MM.1S (cell line): ENCODE measurements at regions not wholly inside any gene's neighbourhood (a gene's known extent, or its start where the extent isn't known, plus 50 kb on each side); places are given as distances from the start of the nearest gene placed in this dataset.

Experiments
- DNase-seq: peaks from one replicate; pipeline ENCODE4 v3.0.0-alpha.2; 2015
- H2AFZ ChIP-seq: fragments of 300-600 bp; sonication (generic); 2 replicates; pipeline ENCODE4 v1.6.0; 2016; ENCODE audit warnings: antibody characterized with exemption, low read length
- H3F3A ChIP-seq: fragments of 300-600 bp; sonication (generic); 2 replicates; pipeline ENCODE4 v1.6.1; 2016; ENCODE audit warnings: mild to moderate bottlenecking, antibody characterized with exemption, low read length, moderate library complexity, mixed read lengths; ENCODE audit not compliant: insufficient read depth
- H3K27ac ChIP-seq: fragments of 300-600 bp; sonication (generic); 2 replicates; pipeline ENCODE4 v1.5.1; 2016; ENCODE audit warnings: mild to moderate bottlenecking, low read length
- H3K27me3 ChIP-seq: fragments of 300-600 bp; sonication (generic); replicated peaks from 2 replicates; pipeline ENCODE4 v1.6.0; 2016; ENCODE audit warnings: low read length; ENCODE audit not compliant: insufficient read depth
- H3K36me3 ChIP-seq: fragments of 300-600 bp; sonication (generic); replicated peaks from 2 replicates; pipeline ENCODE4 v1.6.1; 2016; ENCODE audit warnings: mild to moderate bottlenecking, low read length, mixed read lengths; ENCODE audit not compliant: insufficient read depth
- H3K4me1 ChIP-seq: fragments of 300-600 bp; sonication (generic); 2 replicates; pipeline ENCODE4 v1.6.1; 2016; ENCODE audit warnings: low read length, mixed read lengths
- H3K4me2 ChIP-seq: fragments of 300-600 bp; sonication (generic); 2 replicates; pipeline ENCODE4 v1.6.0; 2016; ENCODE audit warnings: low read depth, low read length
- H3K4me3 ChIP-seq: fragments of 300-600 bp; sonication (generic); 2 replicates; pipeline ENCODE4 v1.5.1; 2016; ENCODE audit warnings: low read length, mixed read lengths
- H3K79me2 ChIP-seq: fragments of 300-600 bp; sonication (generic); 2 replicates; pipeline ENCODE4 v1.6.1; 2016; ENCODE audit warnings: mixed run types, low read length, mixed read lengths
- H3K9ac ChIP-seq: fragments of 300-600 bp; sonication (generic); 2 replicates; pipeline ENCODE4 v1.6.1; 2016; ENCODE audit warnings: low read length, mixed read lengths
- H3K9me2 ChIP-seq: fragments of 300-600 bp; sonication (generic); replicated peaks from 2 replicates; pipeline ENCODE4 v1.6.1; 2016; ENCODE audit warnings: mild to moderate bottlenecking, low read length, mixed read lengths; ENCODE audit not compliant: insufficient read depth
- H3K9me3 ChIP-seq: fragments of 300-600 bp; sonication (generic); replicated peaks from 2 replicates; pipeline ENCODE4 v1.6.1; 2016; ENCODE audit warnings: mild to moderate bottlenecking, low read length, mixed read lengths; ENCODE audit not compliant: insufficient read depth
- H4K20me1 ChIP-seq: fragments of 300-600 bp; sonication (generic); 2 replicates; pipeline ENCODE4 v1.6.1; 2016; ENCODE audit warnings: mild to moderate bottlenecking, low read length, moderate library complexity, mixed read lengths; ENCODE audit not compliant: insufficient read depth
- EZH2 ChIP-seq: fragments of 300-600 bp; sonication (generic); optimal IDR thresholded peaks from 2 replicates; pipeline ENCODE3; 2017; ENCODE audit warnings: low read depth, mild to moderate bottlenecking, antibody characterized with exemption, low read length, mixed read lengths
- EZH2phosphoT487 ChIP-seq: fragments of 300-600 bp; sonication (generic); IDR thresholded peaks from 2 replicates; pipeline ENCODE4 v1.6.1; 2018; ENCODE audit warnings: antibody characterized with exemption, low read length
- TF ChIP-seq, protein P1 (sequence below): fragments of 300-600 bp; sonication (generic); IDR thresholded peaks from 2 replicates; pipeline ENCODE4 v1.5.1; 2016; ENCODE audit warnings: antibody characterized with exemption, low read length, mixed read lengths

- no peak overlapping the region for H3K27ac ChIP-seq
- TF ChIP-seq EZH2phosphoT487, result no peak
- TF ChIP-seq, protein P1, sequence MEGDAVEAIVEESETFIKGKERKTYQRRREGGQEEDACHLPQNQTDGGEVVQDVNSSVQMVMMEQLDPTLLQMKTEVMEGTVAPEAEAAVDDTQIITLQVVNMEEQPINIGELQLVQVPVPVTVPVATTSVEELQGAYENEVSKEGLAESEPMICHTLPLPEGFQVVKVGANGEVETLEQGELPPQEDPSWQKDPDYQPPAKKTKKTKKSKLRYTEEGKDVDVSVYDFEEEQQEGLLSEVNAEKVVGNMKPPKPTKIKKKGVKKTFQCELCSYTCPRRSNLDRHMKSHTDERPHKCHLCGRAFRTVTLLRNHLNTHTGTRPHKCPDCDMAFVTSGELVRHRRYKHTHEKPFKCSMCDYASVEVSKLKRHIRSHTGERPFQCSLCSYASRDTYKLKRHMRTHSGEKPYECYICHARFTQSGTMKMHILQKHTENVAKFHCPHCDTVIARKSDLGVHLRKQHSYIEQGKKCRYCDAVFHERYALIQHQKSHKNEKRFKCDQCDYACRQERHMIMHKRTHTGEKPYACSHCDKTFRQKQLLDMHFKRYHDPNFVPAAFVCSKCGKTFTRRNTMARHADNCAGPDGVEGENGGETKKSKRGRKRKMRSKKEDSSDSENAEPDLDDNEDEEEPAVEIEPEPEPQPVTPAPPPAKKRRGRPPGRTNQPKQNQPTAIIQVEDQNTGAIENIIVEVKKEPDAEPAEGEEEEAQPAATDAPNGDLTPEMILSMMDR, result no peak
- no peak for TF ChIP-seq EZH2
- no peak overlapping the region for H3K4me3 ChIP-seq
- no peaks in the 10 kb centered on the region for H3K4me1 ChIP-seq
- H3K9me2 ChIP-seq, result no peaks in the 10 kb centered on the region
- no peaks in the 10 kb centered on the region for H3K27me3 ChIP-seq
- no peaks in the 10 kb centered on the region for H3K79me2 ChIP-seq
- H3K36me3 ChIP-seq, result no peaks in the 10 kb centered on the region
- H3K4me2 ChIP-seq, result no peak overlapping the region
- no peaks in the 10 kb centered on the region for H3K9me3 ChIP-seq
- H2AFZ ChIP-seq, result no peak overlapping the region
- H3F3A ChIP-seq, result no peaks in the 10 kb centered on the region
- no peak overlapping the region for H3K9ac ChIP-seq
- no peaks in the 10 kb centered on the region for H4K20me1 ChIP-seq
- DNase-seq, result no peak
Observed at GRCh38 chr10:44564790-44565189, 179.9 kb upstream of the CXCL12 start.

- Histone ChIP-seq H3F3A (no peaks in the 10 kb centered on the region), H3K27ac (no peak overlapping the region), H3K4me3 (no peak overlapping the region), H3K4me2 (no peak overlapping the region), H3K36me3 (no peaks in the 10 kb centered on the region), H3K4me1 (no peaks in the 10 kb centered on the region), H3K27me3 (no peaks in the 10 kb centered on the region), H4K20me1 (no peaks in the 10 kb centered on the region), H3K9ac (no peak overlapping the region), H2AFZ (no peak overlapping the region), H3K9me2 (no peaks in the 10 kb centered on the region), H3K79me2 (no peaks in the 10 kb centered on the region), H3K9me3 (no peaks in the 10 kb centered on the region)
- DNase-seq, result no peak
- TF ChIP-seq EZH2phosphoT487 (no peak), EZH2 (no peak)
- TF ChIP-seq, protein P1, result no peak
Observed at GRCh38 chr10:44566786-44567185, 181.9 kb upstream of the CXCL12 start.

- H3K9ac ChIP-seq, result no peak overlapping the region
- H3K79me2 ChIP-seq, result no peaks in the 10 kb centered on the region
- H3K9me3 ChIP-seq, result no peaks in the 10 kb centered on the region
- no peak overlapping the region for H3K27ac ChIP-seq
- no peak overlapping the region for H3K4me2 ChIP-seq
- H3K9me2 ChIP-seq, result no peaks in the 10 kb centered on the region
- no peaks in the 10 kb centered on the region for H3K4me1 ChIP-seq
- TF ChIP-seq EZH2phosphoT487, result no peak
- TF ChIP-seq, protein P1, result no peak
- no peak for TF ChIP-seq EZH2
- H4K20me1 ChIP-seq, result no peaks in the 10 kb centered on the region
- no peak overlapping the region for H2AFZ ChIP-seq
- no peaks in the 10 kb centered on the region for H3K27me3 ChIP-seq
- DNase-seq, result no peak
- H3F3A ChIP-seq, result no peaks in the 10 kb centered on the region
- H3K4me3 ChIP-seq, result no peak overlapping the region
- no peaks in the 10 kb centered on the region for H3K36me3 ChIP-seq
Observed at GRCh38 chr10:44567471-44567870, 182.6 kb upstream of the CXCL12 start.
